ENCODE measurements at regions not wholly inside any gene's neighbourhood (a gene's known extent, or its start where the extent isn't known, plus 50 kb on each side); places are given as distances from the start of the nearest gene placed in this dataset.

DNA sequence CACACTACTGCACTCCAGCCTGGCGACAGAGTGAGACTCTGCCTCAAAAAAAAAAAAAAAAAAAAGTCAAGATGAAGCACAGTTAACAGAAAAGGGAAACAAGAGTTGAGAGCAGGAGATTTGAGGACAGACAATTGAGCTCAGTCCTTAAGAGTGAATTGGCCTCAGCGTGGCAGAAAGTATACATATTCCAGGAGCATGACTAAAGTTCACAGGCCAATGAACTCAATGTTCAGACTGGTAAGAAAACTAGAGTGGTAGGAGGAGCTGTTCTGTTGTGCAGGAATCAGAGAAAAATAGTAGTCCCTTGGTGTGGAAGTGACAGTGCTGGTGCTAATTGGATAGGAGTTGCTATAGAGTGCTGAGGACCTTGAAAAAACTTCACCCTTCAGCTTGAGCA lies 60.0 kb downstream of the NRN1 start:
- Histone ChIP-seq H3K4me1 (no peaks in the 10 kb centered on the region), H3K27me3 (no peaks in the 10 kb centered on the region), H3K9me3 (ENCODE audit: low read depth) (peaks cover 11% of the 10 kb centered on the region), H4K20me1 (ENCODE audit: low read depth) (no peaks in the 10 kb centered on the region), H2AFZ (replicated peaks) (no peak overlapping the region), H3F3A (ENCODE audit: low read depth) (peaks cover 4% of the 10 kb centered on the region), H3K36me3 (no peaks in the 10 kb centered on the region), H3K9ac (no peak overlapping the region), H3K79me2 (ENCODE audit: low read depth) (no peaks in the 10 kb centered on the region), H3K4me3 (no peak overlapping the region), H3K27ac (no peak overlapping the region), H3K4me2 (no peak overlapping the region)
- DNase-seq (ENCODE audit: low spot score), result no peak
- Mint-ChIP-seq H3K27me3 (ENCODE audit: insufficient read depth, low read depth) (no peaks in the 10 kb centered on the region), H3K36me3 (no peaks in the 10 kb centered on the region), H3K27ac (no peak overlapping the region), H3K9me3 (peaks cover 13% of the 10 kb centered on the region), H3K4me1 (no peaks in the 10 kb centered on the region), H3K4me3 (no peak overlapping the region)
- TF ChIP-seq EZH2 (IDR thresholded peaks at IDR 0.05) (no peak), EZH2phosphoT487 (IDR thresholded peaks at IDR 0.05) (no peak)
- TF ChIP-seq, protein P1, sequence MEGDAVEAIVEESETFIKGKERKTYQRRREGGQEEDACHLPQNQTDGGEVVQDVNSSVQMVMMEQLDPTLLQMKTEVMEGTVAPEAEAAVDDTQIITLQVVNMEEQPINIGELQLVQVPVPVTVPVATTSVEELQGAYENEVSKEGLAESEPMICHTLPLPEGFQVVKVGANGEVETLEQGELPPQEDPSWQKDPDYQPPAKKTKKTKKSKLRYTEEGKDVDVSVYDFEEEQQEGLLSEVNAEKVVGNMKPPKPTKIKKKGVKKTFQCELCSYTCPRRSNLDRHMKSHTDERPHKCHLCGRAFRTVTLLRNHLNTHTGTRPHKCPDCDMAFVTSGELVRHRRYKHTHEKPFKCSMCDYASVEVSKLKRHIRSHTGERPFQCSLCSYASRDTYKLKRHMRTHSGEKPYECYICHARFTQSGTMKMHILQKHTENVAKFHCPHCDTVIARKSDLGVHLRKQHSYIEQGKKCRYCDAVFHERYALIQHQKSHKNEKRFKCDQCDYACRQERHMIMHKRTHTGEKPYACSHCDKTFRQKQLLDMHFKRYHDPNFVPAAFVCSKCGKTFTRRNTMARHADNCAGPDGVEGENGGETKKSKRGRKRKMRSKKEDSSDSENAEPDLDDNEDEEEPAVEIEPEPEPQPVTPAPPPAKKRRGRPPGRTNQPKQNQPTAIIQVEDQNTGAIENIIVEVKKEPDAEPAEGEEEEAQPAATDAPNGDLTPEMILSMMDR (IDR thresholded peaks at IDR 0.05), result no peak

DNA sequence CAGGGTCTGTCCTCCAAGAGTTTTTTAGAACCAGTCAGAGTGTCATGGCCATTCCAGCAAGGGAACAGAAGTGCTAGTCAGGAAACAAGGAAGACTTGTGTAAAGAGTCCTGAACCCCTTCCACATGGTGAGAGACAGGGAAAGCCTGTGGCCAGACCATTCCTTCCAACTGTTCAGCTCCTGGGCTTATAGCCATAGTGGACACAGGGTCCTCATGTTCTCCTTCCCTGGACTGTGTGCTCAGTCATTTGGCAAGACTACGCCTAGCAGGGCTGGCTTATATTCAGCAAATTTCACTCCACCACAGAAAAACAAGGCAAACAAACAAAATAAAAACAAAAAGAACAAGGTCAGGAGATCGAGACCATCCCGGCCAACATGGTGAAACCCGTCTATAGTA lies 60.5 kb downstream of the NRN1 start:
- Histone ChIP-seq H3K9me3 (ENCODE audit: low read depth) (peaks cover 11% of the 10 kb centered on the region), H3K79me2 (ENCODE audit: low read depth) (no peaks in the 10 kb centered on the region), H3K27ac (no peak overlapping the region), H4K20me1 (ENCODE audit: low read depth) (no peaks in the 10 kb centered on the region), H3K4me3 (no peak overlapping the region), H3K4me2 (no peak overlapping the region), H3K4me1 (no peaks in the 10 kb centered on the region), H3F3A (ENCODE audit: low read depth) (peaks cover 4% of the 10 kb centered on the region), H3K27me3 (no peaks in the 10 kb centered on the region), H3K36me3 (no peaks in the 10 kb centered on the region), H2AFZ (replicated peaks) (no peak overlapping the region), H3K9ac (no peak overlapping the region)
- no peak overlapping the region for H3K27ac Mint-ChIP-seq
- no peak overlapping the region for H3K4me3 Mint-ChIP-seq
- TF ChIP-seq, protein P1 (IDR thresholded peaks at IDR 0.05), result no peak
- no peak for TF ChIP-seq EZH2phosphoT487 (IDR thresholded peaks at IDR 0.05)
- TF ChIP-seq EZH2 (IDR thresholded peaks at IDR 0.05), result no peak
- H3K36me3 Mint-ChIP-seq, result no peaks in the 10 kb centered on the region
- no peaks in the 10 kb centered on the region for H3K27me3 Mint-ChIP-seq (ENCODE audit: insufficient read depth, low read depth)
- peaks cover 13% of the 10 kb centered on the region for H3K9me3 Mint-ChIP-seq
- DNase-seq (ENCODE audit: low spot score), result no peak
- H3K4me1 Mint-ChIP-seq, result no peaks in the 10 kb centered on the region

DNA sequence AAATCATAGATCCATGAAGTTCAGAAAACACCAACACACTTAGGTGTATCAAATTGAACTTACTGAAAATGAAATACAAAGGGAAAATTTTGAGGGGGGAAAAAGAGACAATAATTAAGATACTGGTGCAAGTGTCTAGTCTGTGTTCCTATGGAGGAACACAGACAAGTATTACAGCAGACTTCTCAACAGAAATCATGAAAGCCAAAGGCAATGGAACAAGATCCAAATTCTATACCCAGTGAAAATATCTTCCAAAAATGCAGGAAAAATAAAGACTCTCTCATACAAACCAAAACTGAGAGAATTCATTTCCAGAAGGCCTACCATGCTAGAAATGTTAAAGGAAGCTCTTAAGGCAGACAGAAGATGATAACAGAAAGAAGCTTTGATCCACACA lies 63.1 kb downstream of the NRN1 start:
- Histone ChIP-seq H3K27me3 (no peaks in the 10 kb centered on the region), H3K27ac (no peak overlapping the region), H3K4me2 (no peak overlapping the region), H3K36me3 (no peaks in the 10 kb centered on the region), H3F3A (ENCODE audit: low read depth) (peaks cover 4% of the 10 kb centered on the region), H3K9me3 (ENCODE audit: low read depth) (peaks cover 11% of the 10 kb centered on the region), H3K4me1 (no peaks in the 10 kb centered on the region), H4K20me1 (ENCODE audit: low read depth) (no peaks in the 10 kb centered on the region), H2AFZ (replicated peaks) (no peak overlapping the region), H3K4me3 (no peak overlapping the region), H3K79me2 (ENCODE audit: low read depth) (no peaks in the 10 kb centered on the region), H3K9ac (no peak overlapping the region)
- no peak for DNase-seq (ENCODE audit: low spot score)
- no peak overlapping the region for H3K4me3 Mint-ChIP-seq
- no peaks in the 10 kb centered on the region for H3K36me3 Mint-ChIP-seq
- H3K27ac Mint-ChIP-seq, result no peak overlapping the region
- H3K9me3 Mint-ChIP-seq, result peaks cover 15% of the 10 kb centered on the region
- no peaks in the 10 kb centered on the region for H3K27me3 Mint-ChIP-seq (ENCODE audit: insufficient read depth, low read depth)
- H3K4me1 Mint-ChIP-seq, result no peaks in the 10 kb centered on the region
- TF ChIP-seq EZH2phosphoT487 (IDR thresholded peaks at IDR 0.05), result no peak
- no peak for TF ChIP-seq EZH2 (IDR thresholded peaks at IDR 0.05)
- TF ChIP-seq, protein P1 (IDR thresholded peaks at IDR 0.05), result no peak

All from neural progenitor cell (in vitro differentiated cells).